Spleen (tissue), 11 donors: ENCODE measurements at regions not wholly inside any gene's neighbourhood (a gene's known extent, or its start where the extent isn't known, plus 50 kb on each side); places are given as distances from the start of the nearest gene placed in this dataset.

Source experiments
- DNase-seq: peaks from one replicate; pipeline ENCODE4 v3.0.0-alpha.2; 2020
- H3K27ac ChIP-seq, 8 donors: fragments of 200-600 bp; sonication (generic) in 7 of 8; 1 replicate in 4 of 8; 2 replicates in 4 of 8; pipeline versions ENCODE4 v1.5.0 to v1.8.0; 2016 to 2021; ENCODE audit warnings: inconsistent platforms in 4 of 8, mild to moderate bottlenecking in 4 of 8, moderate library complexity in 1 of 8
- H3K27me3 ChIP-seq, 7 donors: fragments of 200-600 bp; sonication (generic) in 6 of 7; replicated peaks in 1 of 7; 1 replicate in 4 of 7; 2 replicates in 3 of 7; pipeline versions ENCODE4 v1.5.0 to v1.8.0; 2016 to 2021; ENCODE audit warnings: inconsistent platforms in 3 of 7, mild to moderate bottlenecking in 1 of 7
- H3K36me3 ChIP-seq, 6 donors: fragments of 200-600 bp; sonication (generic) in 5 of 6; 1 replicate in 4 of 6; 2 replicates in 2 of 6; pipeline versions ENCODE4 v1.5.0 to v1.8.0; 2016 to 2021; ENCODE audit warnings: inconsistent platforms in 2 of 6
- H3K4me1 ChIP-seq, 6 donors: fragments of 200-600 bp; sonication (generic) in 5 of 6; 1 replicate in 3 of 6; 2 replicates in 3 of 6; pipeline versions ENCODE4 v1.5.0 to v1.8.0; 2016 to 2021; ENCODE audit warnings: inconsistent platforms in 3 of 6
- H3K4me3 ChIP-seq, 8 donors: fragments of 200-600 bp; sonication (generic) in 7 of 8; 1 replicate in 4 of 8; 2 replicates in 4 of 8; pipeline versions ENCODE4 v1.5.0 to v1.8.0; 2016 to 2021; ENCODE audit warnings: inconsistent platforms in 4 of 8, mild to moderate bottlenecking in 4 of 8, moderate library complexity in 2 of 8
- H3K9me3 ChIP-seq, 8 donors: fragments of 200-600 bp; sonication (generic) in 7 of 8; 1 replicate in 4 of 8; 2 replicates in 4 of 8; pipeline versions ENCODE4 v1.5.0 to v1.8.0; 2016 to 2021; ENCODE audit warnings: inconsistent platforms in 4 of 8
- POLR2A ChIP-seq, 3 donors: fragments of 450-650 bp; IDR thresholded peaks; one replicate each; pipeline ENCODE4 v1.5.1; 2017; ENCODE audit warnings: antibody characterized with exemption in 3 of 3, mild to moderate bottlenecking in 1 of 3
- POLR2AphosphoS5 ChIP-seq, 3 donors: sonication (generic); formaldehyde crosslinking; IDR thresholded peaks; one replicate each; pipeline ENCODE4 v1.5.1; 2017; ENCODE audit warnings: antibody characterized with exemption in 3 of 3
- WGBS, 5 donors: extraction: QIAGEN DNeasy Blood & Tissue Kit in 3 of 5; methylation state at CpG; one replicate each; pipeline versions ENCODE4 v1.1.5 to v1.1.7; 2013 to 2018; 5-methylcytosine and 5-hydroxymethylcytosine counted together
- intact Hi-C: fragments of 100-400 bp; cut with DNase I; formaldehyde crosslinking; loops from one replicate; pipeline ENCODE4 v1.15.0; 2023; ENCODE audit warnings: low total_unique reads
- TF ChIP-seq, protein P1 (sequence below), 11 experiments: fragments of 200-600 bp in 7 of 11; fragments of 450-650 bp in 4 of 11; sonication (generic) in 4 of 11; IDR thresholded peaks in 8 of 11; conservative IDR thresholded peaks in 3 of 11; 1 replicate in 7 of 11; 2 replicates in 4 of 11; pipeline versions ENCODE4 v1.4.0 to v1.8.0; 2016 to 2021; ENCODE audit warnings: antibody characterized with exemption in 11 of 11, inconsistent platforms in 4 of 11, mild to moderate bottlenecking in 1 of 11
- donor health status: healthy with polysubstance abuse.
- donor health status: DM: no; HTN: no; CAD: no; lungs with moderate emphysema.
- donor health status: DM: no; HTN: no; CAD: no.
- donor health status: Bipolar disorder and iron deficiency.
- donor health status: healthy.
- donor health status: DM: no; HTN: no; CAD: no.
- donor health status: DM: yes; HTN: yes; CAD: no.

DNA sequence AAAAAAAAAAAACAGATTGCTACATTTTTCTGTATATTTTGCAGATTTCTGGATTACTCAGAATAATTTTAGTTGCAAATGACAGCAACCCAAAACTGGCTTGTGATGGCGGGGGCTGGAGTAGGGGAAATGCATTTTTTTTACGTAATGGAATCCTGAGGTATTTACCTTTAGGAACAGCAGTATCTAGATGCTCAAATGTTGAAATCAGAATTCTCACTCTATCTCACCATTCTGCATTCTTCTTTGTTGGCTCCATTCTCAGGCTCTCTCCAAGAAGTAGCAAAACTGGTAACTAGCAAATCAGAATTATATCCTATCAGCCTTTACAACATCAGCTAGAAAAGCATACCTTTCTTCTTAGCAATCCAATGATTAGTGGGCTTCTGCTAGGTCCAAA, 554.3 kb downstream of the PRELID2 start:
- 89 to 97% (median 94%) methylated on average over 2 of the region's 2 CpGs for WGBS, 5 donors
- H3K9me3 ChIP-seq = no peaks in the 10 kb centered on the region
- intact Hi-C loops = no loop called here

DNA sequence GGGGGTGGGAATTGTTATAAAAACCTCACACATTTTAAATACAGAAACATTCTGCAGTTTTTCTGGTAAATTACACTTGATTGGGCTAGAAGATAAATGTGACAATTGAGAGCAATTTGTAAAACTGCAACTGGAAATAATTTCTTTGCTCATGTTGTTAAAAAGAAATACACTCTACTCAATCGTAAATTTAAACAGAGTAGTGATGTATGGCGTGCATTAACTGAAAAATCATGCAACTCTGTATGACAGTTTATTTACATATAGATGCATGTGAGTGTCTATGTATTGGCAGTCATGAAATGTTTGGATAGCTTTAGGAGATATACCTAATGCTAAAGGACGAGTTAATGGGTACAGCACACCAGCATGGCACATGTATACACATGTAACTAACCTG, 554.9 kb downstream of the PRELID2 start:
- no peak overlapping the region for H3K27ac ChIP-seq
- no peak for TF ChIP-seq POLR2AphosphoS5 (IDR thresholded peaks at IDR 0.05)
- TF ChIP-seq POLR2A (IDR thresholded peaks at IDR 0.05) = no peak
- TF ChIP-seq, protein P1, sequence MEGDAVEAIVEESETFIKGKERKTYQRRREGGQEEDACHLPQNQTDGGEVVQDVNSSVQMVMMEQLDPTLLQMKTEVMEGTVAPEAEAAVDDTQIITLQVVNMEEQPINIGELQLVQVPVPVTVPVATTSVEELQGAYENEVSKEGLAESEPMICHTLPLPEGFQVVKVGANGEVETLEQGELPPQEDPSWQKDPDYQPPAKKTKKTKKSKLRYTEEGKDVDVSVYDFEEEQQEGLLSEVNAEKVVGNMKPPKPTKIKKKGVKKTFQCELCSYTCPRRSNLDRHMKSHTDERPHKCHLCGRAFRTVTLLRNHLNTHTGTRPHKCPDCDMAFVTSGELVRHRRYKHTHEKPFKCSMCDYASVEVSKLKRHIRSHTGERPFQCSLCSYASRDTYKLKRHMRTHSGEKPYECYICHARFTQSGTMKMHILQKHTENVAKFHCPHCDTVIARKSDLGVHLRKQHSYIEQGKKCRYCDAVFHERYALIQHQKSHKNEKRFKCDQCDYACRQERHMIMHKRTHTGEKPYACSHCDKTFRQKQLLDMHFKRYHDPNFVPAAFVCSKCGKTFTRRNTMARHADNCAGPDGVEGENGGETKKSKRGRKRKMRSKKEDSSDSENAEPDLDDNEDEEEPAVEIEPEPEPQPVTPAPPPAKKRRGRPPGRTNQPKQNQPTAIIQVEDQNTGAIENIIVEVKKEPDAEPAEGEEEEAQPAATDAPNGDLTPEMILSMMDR (IDR thresholded peaks at IDR 0.05 in 8 of 11, conservative IDR thresholded peaks at IDR 0.05 in 3 of 11) = no peak
- H3K36me3 ChIP-seq = no peaks in the 10 kb centered on the region
- no peaks in the 10 kb centered on the region for H3K9me3 ChIP-seq
- WGBS, 5 donors = 72 to 86% (median 83%) methylated on average over 3 of the region's 3 CpGs
- intact Hi-C loops = no loop called here
- no peaks in the 10 kb centered on the region for H3K27me3 ChIP-seq
- H3K4me3 ChIP-seq = no peak overlapping the region
- DNase-seq = no peak
- H3K4me1 ChIP-seq = no peaks in the 10 kb centered on the region

More for the DNA sequence above, 554.3 kb downstream of the PRELID2 start:
- TF ChIP-seq, protein P1 (IDR thresholded peaks at IDR 0.05 in 8 of 11, conservative IDR thresholded peaks at IDR 0.05 in 3 of 11) = no peak
- DNase-seq = no peak
- H3K27me3 ChIP-seq = no peaks in the 10 kb centered on the region
- H3K4me1 ChIP-seq = no peaks in the 10 kb centered on the region
- H3K27ac ChIP-seq = no peak overlapping the region
- H3K4me3 ChIP-seq = no peak overlapping the region
- no peaks in the 10 kb centered on the region for H3K36me3 ChIP-seq

DNA sequence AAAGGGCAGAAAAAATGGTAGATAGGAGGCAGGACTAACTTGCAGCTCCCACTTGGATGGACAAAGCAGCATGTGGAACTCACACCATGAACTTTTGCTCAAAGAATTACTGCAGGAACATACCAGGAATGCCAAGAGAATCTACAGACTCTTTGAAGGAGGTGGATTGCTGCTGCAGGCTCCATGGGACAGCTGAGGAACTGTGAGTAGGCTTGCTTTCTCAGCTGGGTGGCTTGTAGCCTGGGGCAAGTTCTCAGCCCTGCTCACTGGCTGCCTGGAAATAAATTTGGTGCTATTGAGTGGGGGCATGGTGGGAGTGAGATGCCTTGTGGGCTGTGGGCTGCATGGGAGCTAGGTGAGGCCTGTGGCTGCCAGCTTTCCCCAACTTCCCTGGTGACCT, 574.5 kb downstream of the PRELID2 start:
- peaks cover 0 to 31% (median 14%) of the 10 kb centered on the region in 8 donors for H3K9me3 ChIP-seq
- no peak overlapping the region for H3K27ac ChIP-seq
- H3K4me3 ChIP-seq = no peak overlapping the region
- H3K4me1 ChIP-seq = no peaks in the 10 kb centered on the region
- H3K36me3 ChIP-seq = no peaks in the 10 kb centered on the region
- DNase-seq = no peak
- TF ChIP-seq POLR2A (IDR thresholded peaks at IDR 0.05) (no peak), POLR2AphosphoS5 (IDR thresholded peaks at IDR 0.05) (no peak)
- TF ChIP-seq, protein P1 (IDR thresholded peaks at IDR 0.05 in 8 of 11, conservative IDR thresholded peaks at IDR 0.05 in 3 of 11) = no peak
- intact Hi-C loops = no loop called here
- H3K27me3 ChIP-seq = no peaks in the 10 kb centered on the region

DNA sequence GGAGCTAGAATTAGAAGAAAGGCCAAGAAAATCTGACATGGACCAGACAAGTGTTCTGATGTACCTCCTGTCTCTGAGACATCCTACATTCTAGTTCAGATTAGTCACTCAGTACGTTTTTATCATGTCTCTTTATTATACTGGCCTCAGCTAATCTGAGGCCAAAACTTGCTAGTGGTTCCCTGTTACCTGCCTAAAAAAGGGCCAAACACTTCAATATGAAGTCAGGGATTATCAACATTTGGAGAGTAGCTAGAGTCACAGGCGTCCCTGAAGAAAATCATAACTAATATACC, 587.4 kb downstream of the PRELID2 start:
- intact Hi-C loops = no loop called here
- 74 to 90% (median 76%) methylated on average over 2 of the region's 2 CpGs for WGBS, 5 donors
- H3K27me3 ChIP-seq = no peaks in the 10 kb centered on the region
- no peak overlapping the region for H3K4me3 ChIP-seq
- peaks cover 0 to 8% (median 2%) of the 10 kb centered on the region in 6 donors for H3K4me1 ChIP-seq
- H3K9me3 ChIP-seq = no peaks in the 10 kb centered on the region
- TF ChIP-seq POLR2AphosphoS5 (IDR thresholded peaks at IDR 0.05) = no peak
- no peak for TF ChIP-seq POLR2A (IDR thresholded peaks at IDR 0.05)
- TF ChIP-seq, protein P1 (IDR thresholded peaks at IDR 0.05 in 8 of 11, conservative IDR thresholded peaks at IDR 0.05 in 3 of 11) = no peak
- no peak for DNase-seq
- H3K36me3 ChIP-seq = no peaks in the 10 kb centered on the region
- H3K27ac ChIP-seq = no peak overlapping the region
